Skeletal muscle tissue (tissue), 3 donors: ENCODE measurements at regions not wholly inside any gene's neighbourhood (a gene's known extent, or its start where the extent isn't known, plus 50 kb on each side); places are given as distances from the start of the nearest gene placed in this dataset.
"Not testable (repeated sequence)": the region's sequence is repeated elsewhere in the genome, so short reads cannot be mapped to it uniquely, and the experiment has no call there.

Source experiments
- H3K27ac ChIP-seq: one replicate; pipeline ENCODE4 v1.7.0; 2013; ENCODE audit warnings: mild to moderate bottlenecking, low read depth, low read length, inconsistent platforms
- H3K27me3 ChIP-seq, 3 donors: one replicate each; pipeline ENCODE4 v1.7.0; 2013; ENCODE audit warnings: low read length in 3 of 3; ENCODE audit not compliant: control insufficient read depth in 3 of 3, insufficient read depth in 3 of 3
- H3K36me3 ChIP-seq, 3 donors: one replicate each; pipeline ENCODE4 v1.7.0; 2013; ENCODE audit warnings: low read length in 3 of 3; ENCODE audit not compliant: control insufficient read depth in 3 of 3, insufficient read depth in 3 of 3
- H3K4me1 ChIP-seq, 3 donors: one replicate each; pipeline ENCODE4 v1.7.0; 2013; ENCODE audit warnings: low read length in 3 of 3, mild to moderate bottlenecking in 3 of 3; ENCODE audit not compliant: control insufficient read depth in 3 of 3, insufficient read depth in 3 of 3
- H3K4me3 ChIP-seq, 3 donors: one replicate each; pipeline ENCODE4 v1.7.0; 2013; ENCODE audit warnings: low read length in 3 of 3
- H3K9ac ChIP-seq, 3 donors: one replicate each; pipeline ENCODE4 v1.7.0; 2013; ENCODE audit warnings: low read length in 3 of 3, mild to moderate bottlenecking in 3 of 3, moderate library complexity in 2 of 3, low read depth in 1 of 3
- H3K9me3 ChIP-seq, 3 donors: one replicate each; pipeline ENCODE4 v1.7.0; 2013; ENCODE audit warnings: low read length in 3 of 3; ENCODE audit not compliant: control insufficient read depth in 3 of 3
- donor health status: Osteomylitis.

DNA sequence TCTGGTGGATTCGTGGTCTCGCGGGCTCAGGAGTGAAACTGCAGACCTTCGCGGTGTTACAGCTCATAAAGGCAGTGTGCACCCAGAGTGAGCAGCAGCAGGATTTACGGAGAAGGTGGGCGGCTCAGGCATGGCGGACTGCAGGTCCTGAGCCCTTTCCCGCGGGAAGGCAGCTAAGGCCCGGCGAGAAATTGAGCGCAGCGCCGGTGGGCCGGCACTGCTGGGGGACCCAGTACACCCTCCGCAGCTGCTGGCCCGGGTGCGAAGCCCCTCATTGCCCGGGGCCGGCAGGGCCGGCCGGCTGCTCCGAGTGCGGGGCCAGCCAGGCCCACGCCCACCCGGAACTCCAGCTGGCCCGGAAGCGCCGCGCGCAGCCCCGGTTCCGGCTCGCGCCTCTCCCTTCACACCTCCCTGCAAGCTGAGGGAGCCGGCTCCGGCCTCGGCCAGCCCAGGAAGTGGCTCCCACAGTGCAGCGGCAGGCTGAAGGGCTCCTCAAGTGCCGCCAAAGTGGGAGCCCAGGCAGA, 1456.2 kb upstream of the GBE1 start:
- H3K9ac ChIP-seq, H3K27me3 ChIP-seq, H3K9me3 ChIP-seq, H3K4me3 ChIP-seq, H3K4me1 ChIP-seq, H3K36me3 ChIP-seq, H3K27ac ChIP-seq: not testable (repeated sequence)

DNA sequence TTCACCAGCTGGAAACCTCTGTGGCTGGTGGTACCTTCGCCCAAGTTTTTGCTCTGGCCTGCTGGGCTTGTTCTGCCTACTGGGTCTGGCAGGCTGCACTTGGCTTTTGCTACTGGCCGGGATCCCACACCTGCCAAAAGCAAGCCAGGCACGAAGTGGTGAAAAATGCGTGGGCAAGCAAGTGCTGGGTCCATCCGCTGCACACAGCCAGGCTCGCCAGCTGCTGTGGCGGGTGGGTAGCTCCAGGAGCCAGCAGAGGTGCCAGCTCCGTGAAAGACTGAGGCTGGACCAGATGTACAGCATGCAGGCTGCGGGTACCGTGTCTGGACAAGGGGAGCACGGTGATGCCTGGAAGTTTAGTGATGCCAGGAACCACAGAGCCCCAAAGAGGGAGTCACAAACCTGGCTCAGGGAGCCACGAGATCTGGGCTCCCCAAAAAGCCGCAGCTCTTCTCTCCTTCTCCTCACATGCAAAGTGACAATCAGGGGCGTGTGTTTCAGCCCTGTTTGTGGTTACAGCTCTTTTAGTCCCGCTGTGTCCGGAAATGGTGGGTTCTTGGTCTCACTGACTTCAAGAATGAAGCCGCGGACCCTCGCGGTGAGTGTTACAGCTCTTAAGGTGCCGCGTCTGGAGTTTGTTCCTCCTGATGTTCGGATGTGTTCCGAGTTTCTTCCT, 1455.6 kb upstream of the GBE1 start:
- Histone ChIP-seq H3K27me3 (no peaks in the 10 kb centered on the region), H3K9me3 (no peaks in the 10 kb centered on the region), H3K27ac (no peak overlapping the region), H3K4me3 (no peak overlapping the region), H3K4me1 (no peaks in the 10 kb centered on the region), H3K9ac (no peak overlapping the region), H3K36me3 (no peaks in the 10 kb centered on the region)

DNA sequence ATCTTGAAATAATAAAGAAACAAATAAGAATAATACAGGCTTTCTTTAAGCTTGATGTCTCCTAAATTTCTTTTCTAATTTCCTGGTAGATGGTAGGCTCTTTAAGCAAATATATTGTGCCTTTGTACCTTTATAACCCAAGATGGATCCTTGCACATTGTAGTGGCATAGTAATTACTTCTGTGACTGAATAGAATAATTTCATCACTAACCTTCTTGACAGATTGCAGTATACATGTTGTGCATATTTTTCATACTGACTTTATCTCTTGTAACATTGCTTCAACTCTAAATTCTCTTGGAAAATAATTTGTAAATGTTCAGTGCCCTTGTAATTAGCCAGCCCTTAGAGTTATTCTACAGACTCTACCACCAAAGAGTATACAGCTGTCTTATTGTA, 1433.8 kb upstream of the GBE1 start:
- Histone ChIP-seq H3K4me3 (no peak overlapping the region), H3K9ac (no peak overlapping the region), H3K9me3 (no peaks in the 10 kb centered on the region), H3K27ac (no peak overlapping the region), H3K4me1 (no peaks in the 10 kb centered on the region), H3K27me3 (no peaks in the 10 kb centered on the region), H3K36me3 (no peaks in the 10 kb centered on the region)

DNA sequence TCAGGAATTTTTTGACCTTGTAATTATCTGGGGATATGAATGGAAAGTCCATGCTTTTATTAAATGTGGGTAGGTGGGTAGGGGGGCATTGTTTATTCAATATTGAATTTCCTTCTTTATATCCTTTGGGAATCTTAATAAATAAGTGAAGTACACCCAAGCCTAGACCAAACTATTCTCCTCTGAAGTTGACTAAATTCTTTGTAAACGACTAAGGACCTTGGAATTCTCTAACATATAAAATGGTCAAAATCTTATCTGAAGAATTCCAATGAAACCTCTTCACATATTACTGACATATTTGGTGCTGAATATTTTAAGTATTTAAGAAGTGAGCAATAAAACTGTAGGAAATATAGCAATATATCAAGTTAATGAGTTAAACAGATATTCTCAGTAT, 1432.1 kb upstream of the GBE1 start:
- H3K4me1 ChIP-seq = no peaks in the 10 kb centered on the region
- no peak overlapping the region for H3K4me3 ChIP-seq
- no peaks in the 10 kb centered on the region for H3K9me3 ChIP-seq

DNA sequence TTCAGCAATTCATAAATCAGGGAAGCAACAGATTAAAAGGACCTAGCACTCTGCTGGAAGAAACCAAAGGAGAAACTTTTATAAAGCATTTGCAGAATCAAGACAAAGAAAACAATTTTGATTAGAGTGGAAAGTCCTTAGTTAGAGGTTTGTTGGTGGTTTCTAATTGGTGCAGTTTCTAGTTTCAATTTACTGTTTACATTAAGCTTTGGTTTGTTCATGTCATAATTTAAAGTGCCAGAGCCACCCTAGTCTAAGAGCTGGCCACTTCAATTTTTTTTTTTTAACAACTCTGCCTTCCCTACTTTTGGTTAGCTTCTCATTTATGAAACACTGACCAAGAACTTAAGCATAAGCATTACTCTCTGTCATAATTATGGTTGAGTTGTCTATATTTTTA, 1428.2 kb upstream of the GBE1 start:
- Histone ChIP-seq H3K27ac (no peak overlapping the region), H3K36me3 (no peaks in the 10 kb centered on the region), H3K9me3 (no peaks in the 10 kb centered on the region), H3K9ac (no peak overlapping the region), H3K4me1 (no peaks in the 10 kb centered on the region), H3K27me3 (no peaks in the 10 kb centered on the region), H3K4me3 (no peak overlapping the region)

More for the DNA sequence above, 1432.1 kb upstream of the GBE1 start:
- Histone ChIP-seq H3K27me3 (no peaks in the 10 kb centered on the region), H3K36me3 (no peaks in the 10 kb centered on the region), H3K27ac (no peak overlapping the region), H3K9ac (no peak overlapping the region)

DNA sequence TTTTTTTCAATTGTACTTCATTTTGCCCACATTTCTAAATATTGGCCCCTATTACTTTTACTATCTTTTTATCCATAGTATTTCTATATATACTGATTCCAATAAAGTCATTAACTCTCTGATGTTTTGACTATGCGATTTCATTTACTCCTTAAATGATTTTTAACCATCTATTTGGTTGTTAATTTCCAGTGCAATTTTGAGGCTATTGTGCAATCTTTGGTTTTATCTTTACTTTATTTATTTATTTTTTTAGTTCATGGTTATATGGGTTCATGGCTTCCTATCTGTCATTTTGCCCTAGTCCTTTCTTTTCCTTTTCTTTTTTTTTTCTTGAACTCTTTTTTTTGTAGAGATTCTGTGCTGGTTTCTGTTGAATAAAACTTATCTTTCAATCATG, 1408.0 kb upstream of the GBE1 start:
- Histone ChIP-seq H3K27ac (no peak overlapping the region), H3K9me3 (no peaks in the 10 kb centered on the region), H3K36me3 (no peaks in the 10 kb centered on the region), H3K4me1 (no peaks in the 10 kb centered on the region), H3K4me3 (no peak overlapping the region), H3K27me3 (no peaks in the 10 kb centered on the region), H3K9ac (no peak overlapping the region)

DNA sequence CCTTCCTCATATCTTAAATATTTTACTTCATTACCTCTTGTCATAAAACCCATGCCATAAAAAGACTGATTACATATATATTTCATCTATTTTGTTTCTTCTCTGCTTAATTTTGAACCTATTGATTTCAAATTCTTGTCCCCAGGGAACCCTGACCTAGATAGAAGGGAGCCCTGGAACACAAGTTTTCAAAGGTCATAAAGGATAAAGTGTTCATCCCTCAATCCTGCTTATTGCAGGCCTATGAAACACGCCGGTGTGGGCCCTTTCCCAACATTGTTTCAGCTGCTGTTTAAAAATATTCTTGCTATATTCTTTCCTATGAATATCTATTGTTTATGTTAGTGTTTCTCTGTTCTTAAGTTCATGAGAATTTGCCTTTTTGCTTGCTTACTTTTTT, 1389.5 kb upstream of the GBE1 start:
- Histone ChIP-seq H3K9ac (no peak overlapping the region), H3K27ac (no peak overlapping the region)

DNA sequence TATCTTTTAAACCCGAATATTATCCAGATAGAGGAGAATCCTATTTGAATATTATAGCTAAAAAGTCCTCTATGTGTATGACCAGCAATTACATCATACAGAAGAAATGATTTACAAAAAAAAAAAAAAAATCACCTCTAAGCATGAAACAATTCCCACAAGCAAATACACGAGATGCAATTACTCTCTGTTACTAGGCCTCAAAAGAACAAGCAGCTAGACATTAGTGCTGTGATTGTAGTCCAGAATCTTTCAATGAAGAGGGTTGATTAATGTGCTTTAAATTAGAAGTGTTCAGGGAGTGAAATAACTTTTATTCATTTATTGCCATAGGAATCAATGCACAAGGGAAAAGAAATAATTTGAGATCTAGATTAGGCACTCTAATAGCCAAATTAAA, 1379.5 kb upstream of the GBE1 start:
- no peaks in the 10 kb centered on the region for H3K36me3 ChIP-seq
- no peak overlapping the region for H3K27ac ChIP-seq
- no peaks in the 10 kb centered on the region for H3K9me3 ChIP-seq
- no peaks in the 10 kb centered on the region for H3K27me3 ChIP-seq
- no peak overlapping the region for H3K4me3 ChIP-seq
- no peaks in the 10 kb centered on the region for H3K4me1 ChIP-seq
- no peak overlapping the region for H3K9ac ChIP-seq

More for the DNA sequence above, 1389.5 kb upstream of the GBE1 start:
- H3K4me1 ChIP-seq = no peaks in the 10 kb centered on the region
- H3K27me3 ChIP-seq = no peaks in the 10 kb centered on the region
- no peaks in the 10 kb centered on the region for H3K36me3 ChIP-seq
- H3K4me3 ChIP-seq = no peak overlapping the region
- no peaks in the 10 kb centered on the region for H3K9me3 ChIP-seq

DNA sequence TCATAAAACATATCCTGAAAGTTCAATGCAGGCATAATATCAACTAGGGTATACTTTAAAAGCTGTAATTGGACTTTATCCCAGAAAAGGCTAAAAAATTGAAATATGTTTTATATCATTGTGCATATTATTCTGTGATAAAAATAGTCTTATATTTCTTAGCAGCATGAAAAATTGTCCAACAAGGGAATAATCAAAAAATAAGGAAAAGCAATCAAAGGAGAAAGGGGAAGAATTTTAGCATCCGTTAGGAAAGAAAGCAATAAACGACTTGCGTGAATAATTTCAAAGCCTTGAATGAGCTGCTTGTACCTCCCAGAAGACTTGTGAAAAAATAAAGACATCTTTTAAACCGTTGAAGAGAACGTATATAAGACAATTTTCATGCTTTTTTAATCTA, 1369.8 kb upstream of the GBE1 start:
- no peaks in the 10 kb centered on the region for H3K9me3 ChIP-seq
- H3K36me3 ChIP-seq = no peaks in the 10 kb centered on the region
- H3K9ac ChIP-seq = no peak overlapping the region
- no peak overlapping the region for H3K27ac ChIP-seq
- H3K4me1 ChIP-seq = no peaks in the 10 kb centered on the region
- no peaks in the 10 kb centered on the region for H3K27me3 ChIP-seq
- no peak overlapping the region for H3K4me3 ChIP-seq

DNA sequence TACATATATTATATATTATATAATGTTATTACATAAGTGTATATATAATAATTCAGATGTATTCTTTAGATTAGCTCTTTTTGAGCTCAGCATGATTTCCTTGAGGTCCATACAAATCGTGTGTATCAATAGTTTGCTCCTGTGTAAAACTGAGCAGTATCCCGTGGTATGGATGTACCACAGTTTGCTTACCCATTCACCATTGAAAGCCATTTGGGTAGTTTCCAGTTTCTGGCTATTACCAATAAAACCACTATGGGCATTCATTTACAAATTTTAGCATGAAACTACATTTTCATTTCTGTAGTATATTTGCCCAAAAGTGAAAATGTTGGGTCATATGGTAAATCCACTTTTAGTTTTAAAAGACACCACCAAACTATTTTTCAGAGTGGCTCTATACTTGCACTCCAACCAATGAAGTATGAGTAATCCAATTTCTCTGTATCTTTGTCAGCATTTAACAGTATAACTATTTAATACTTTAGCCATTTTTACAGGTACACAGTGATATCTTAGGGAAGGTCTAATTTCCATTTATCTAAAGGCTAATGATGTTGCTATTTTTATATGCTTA, 1361.4 kb upstream of the GBE1 start:
- no peaks in the 10 kb centered on the region for H3K4me1 ChIP-seq
- no peak overlapping the region for H3K27ac ChIP-seq
- H3K36me3 ChIP-seq = no peaks in the 10 kb centered on the region
- no peaks in the 10 kb centered on the region for H3K27me3 ChIP-seq
- no peak overlapping the region for H3K9ac ChIP-seq
- no peaks in the 10 kb centered on the region for H3K9me3 ChIP-seq
- no peak overlapping the region for H3K4me3 ChIP-seq
